H1 (cell line): ENCODE measurements at regions not wholly inside any gene's neighbourhood (a gene's known extent, or its start where the extent isn't known, plus 50 kb on each side); places are given as distances from the start of the nearest gene placed in this dataset.

Source experiments
- CTCF ChIA-PET: fragments of 300-600 bp; sonication (Branson Sonifier 250); formaldehyde crosslinking; loops from one replicate; lab custom pipeline; 2021; ENCODE audit not compliant: partially characterized antibody; lab: Charles Lee
- POLR2A ChIA-PET: fragments of 300-600 bp; sonication (Branson Sonifier 250); formaldehyde crosslinking; loops from one replicate; lab custom pipeline; 2021; ENCODE audit warnings: inconsistent platforms; ENCODE audit not compliant: partially characterized antibody; lab: Charles Lee
- DNase-seq, 2 experiments: peaks; one replicate each; pipeline versions ENCODE4 v3.0.0 to v3.0.0-alpha.2; 2010 to 2022; ENCODE audit warnings: low spot score in 2 of 2, low read depth in 1 of 2, mixed read lengths in 1 of 2
- FAIRE-seq: peaks from 2 replicates; lab custom pipeline; 2011; peaks lifted over from hg19 to GRCh38; lab: Jason Lieb, UNC
- H2AFZ ChIP-seq: 2 replicates; pipeline ENCODE4 v1.8.1; 2012; ENCODE audit warnings: low read length, inconsistent platforms
- H2AK5ac ChIP-seq: 2 replicates; pipeline ENCODE4 v1.6.1; 2013; ENCODE audit warnings: low read depth, low read length
- H2BK120ac ChIP-seq: replicated peaks from 2 replicates; pipeline ENCODE3; 2013; ENCODE audit warnings: low read depth, low read length, inconsistent platforms
- H2BK12ac ChIP-seq: 2 replicates; pipeline ENCODE4 v1.6.1; 2013; ENCODE audit warnings: low read depth, low read length
- H2BK15ac ChIP-seq: 2 replicates; pipeline ENCODE4 v1.6.1; 2013; ENCODE audit warnings: low read length
- H2BK20ac ChIP-seq: 2 replicates; pipeline ENCODE4 v1.6.1; 2013; ENCODE audit warnings: low read length
- H2BK5ac ChIP-seq: 2 replicates; pipeline ENCODE4 v1.6.1; 2013; ENCODE audit warnings: low read depth, low read length
- H3K14ac ChIP-seq: 2 replicates; pipeline ENCODE4 v1.6.1; 2013; ENCODE audit warnings: inconsistent platforms; ENCODE audit not compliant: insufficient read length
- H3K18ac ChIP-seq: 2 replicates; pipeline ENCODE4 v1.6.1; 2013; ENCODE audit warnings: low read length; ENCODE audit errors: extremely low read depth
- H3K23ac ChIP-seq: 2 replicates; pipeline ENCODE4 v1.6.1; 2013; ENCODE audit warnings: inconsistent platforms; ENCODE audit not compliant: insufficient read length
- H3K23me2 ChIP-seq: 2 replicates; pipeline ENCODE4 v1.6.1; 2013; ENCODE audit warnings: low read depth, low read length
- H3K27ac ChIP-seq: 2 replicates; pipeline ENCODE4 v1.6.1; 2011; ENCODE audit warnings: low read depth, low read length, inconsistent platforms
- H3K27me3 ChIP-seq, 4 experiments: replicated peaks in 1 of 4; 1 replicate in 1 of 4; 2 replicates in 3 of 4; pipeline versions ENCODE4 v1.6.1 to v1.8.1; 2011 to 2013; ENCODE audit warnings: low read length in 3 of 4, mild to moderate bottlenecking in 3 of 4, inconsistent platforms in 2 of 4, mixed read lengths in 2 of 4, moderate library complexity in 1 of 4; ENCODE audit not compliant: control insufficient read depth in 3 of 4, insufficient read depth in 3 of 4; ENCODE audit errors: extremely low read depth in 1 of 4
- H3K36me3 ChIP-seq, 4 experiments: 2 replicates each; pipeline versions ENCODE4 v1.6.1 to v1.8.1; 2011 to 2013; ENCODE audit warnings: mild to moderate bottlenecking in 4 of 4, low read length in 3 of 4, moderate library complexity in 2 of 4, control low read depth in 1 of 4, inconsistent platforms in 1 of 4; ENCODE audit not compliant: insufficient read depth in 4 of 4, control insufficient read depth in 2 of 4
- H3K4ac ChIP-seq: replicated peaks from 2 replicates; pipeline ENCODE3; 2013; ENCODE audit warnings: low read length, low read depth, mixed read lengths, inconsistent platforms; ENCODE audit not compliant: insufficient read length
- H3K4me1 ChIP-seq, 4 experiments: replicated peaks in 1 of 4; 1 replicate in 1 of 4; 2 replicates in 3 of 4; pipeline versions ENCODE4 v1.6.1 to v1.8.1; 2011 to 2013; ENCODE audit warnings: low read length in 3 of 4, inconsistent platforms in 2 of 4, mixed read lengths in 1 of 4; ENCODE audit not compliant: insufficient read depth in 4 of 4, control insufficient read depth in 3 of 4
- H3K4me2 ChIP-seq, 2 experiments: 2 replicates each; pipeline versions ENCODE4 v1.6.1 to v1.8.1; 2011 to 2013; ENCODE audit warnings: low read depth in 2 of 2, low read length in 2 of 2, control low read depth in 1 of 2, inconsistent platforms in 1 of 2, mild to moderate bottlenecking in 1 of 2; ENCODE audit not compliant: insufficient read depth in 1 of 2
- H3K4me3 ChIP-seq, 4 experiments: fragments of 200-600, 300-600 bp in 1 of 4; sonication (generic), shearing (Covaris generic), sonication (Bioruptor Twin) in 1 of 4; 2 replicates each; pipeline versions ENCODE4 v1.5.1 to v1.8.1; 2011 to 2016; ENCODE audit warnings: low read length in 4 of 4, low read depth in 3 of 4, control low read depth in 2 of 4, inconsistent platforms in 2 of 4, mild to moderate bottlenecking in 2 of 4, mixed read lengths in 1 of 4, moderate library complexity in 1 of 4; ENCODE audit not compliant: insufficient read depth in 2 of 4; ENCODE audit errors: extremely low read depth in 1 of 4
- H3K56ac ChIP-seq: replicated peaks from 2 replicates; pipeline ENCODE3; 2013; ENCODE audit warnings: low read depth, mild to moderate bottlenecking, mixed read lengths, low read length, inconsistent platforms; ENCODE audit not compliant: insufficient read length
- H3K79me1 ChIP-seq: 2 replicates; pipeline ENCODE4 v1.6.1; 2013; ENCODE audit warnings: low read depth, low read length, control low read depth
- H3K79me2 ChIP-seq, 2 experiments: 2 replicates each; pipeline versions ENCODE4 v1.6.1 to v1.8.1; 2012 to 2013; ENCODE audit warnings: low read length in 2 of 2, mild to moderate bottlenecking in 2 of 2, inconsistent platforms in 1 of 2; ENCODE audit not compliant: insufficient read depth in 2 of 2, control insufficient read depth in 1 of 2
- H3K9ac ChIP-seq, 4 experiments: replicated peaks in 1 of 4; 1 replicate in 1 of 4; 2 replicates in 3 of 4; pipeline versions ENCODE4 v1.6.1 to v1.8.1; 2011 to 2013; ENCODE audit warnings: low read depth in 3 of 4, low read length in 3 of 4, control low read depth in 2 of 4, mild to moderate bottlenecking in 2 of 4, moderate library complexity in 2 of 4, inconsistent platforms in 1 of 4; ENCODE audit errors: extremely low read depth in 1 of 4
- H3K9me3 ChIP-seq, 2 experiments: 2 replicates each; pipeline versions ENCODE4 v1.6.1 to v1.8.1; 2012 to 2013; ENCODE audit warnings: mild to moderate bottlenecking in 2 of 2, moderate library complexity in 2 of 2, control low read depth in 1 of 2, inconsistent platforms in 1 of 2, low read depth in 1 of 2, low read length in 1 of 2, mixed read lengths in 1 of 2; ENCODE audit not compliant: insufficient read depth in 2 of 2
- H4K20me1 ChIP-seq, 2 experiments: replicated peaks in 1 of 2; 2 replicates each; pipeline versions ENCODE3 to v1.8.1; 2011 to 2013; ENCODE audit warnings: inconsistent platforms in 2 of 2, low read length in 2 of 2, mild to moderate bottlenecking in 1 of 2; ENCODE audit not compliant: insufficient read depth in 2 of 2, control insufficient read depth in 1 of 2
- H4K5ac ChIP-seq: 2 replicates; pipeline ENCODE4 v1.6.1; 2013; ENCODE audit warnings: low read length, low read depth, mixed read lengths, inconsistent platforms; ENCODE audit not compliant: insufficient read length
- H4K8ac ChIP-seq: 2 replicates; pipeline ENCODE4 v1.8.0; 2013; ENCODE audit warnings: mild to moderate bottlenecking, moderate library complexity, low read length, inconsistent platforms; ENCODE audit not compliant: insufficient read depth; ENCODE audit errors: extremely low read depth
- H4K91ac ChIP-seq: replicated peaks from 2 replicates; pipeline ENCODE3; 2013; ENCODE audit warnings: low read length, mixed read lengths, inconsistent platforms; ENCODE audit not compliant: insufficient read length
- BACH1 ChIP-seq: IDR thresholded peaks from 2 replicates; pipeline ENCODE4 v1.6.1; 2012; ENCODE audit warnings: low read length, improper control_type of control experiment
- SUZ12 ChIP-seq: fragments of 200-600 bp; sonication (generic); IDR thresholded peaks from 2 replicates; pipeline ENCODE4 v1.6.1; 2012; ENCODE audit warnings: mild to moderate bottlenecking, inconsistent platforms, low read length, moderate library complexity, mixed read lengths
- WGBS, 2 experiments: shearing (Covaris generic) in 1 of 2; methylation state at CpG; one replicate each; pipeline versions ENCODE4 v1.1.6 to v1.1.7; 2013 to 2015; ENCODE audit warnings: low lambda C conversion rate in 2 of 2, mixed read lengths in 2 of 2, inconsistent platforms in 1 of 2, low coverage in 1 of 2, missing lambda C conversion rate in 1 of 2; ENCODE audit not compliant: insufficient replicate concordance in 2 of 2, insufficient coverage in 1 of 2, insufficient read length in 1 of 2; ENCODE audit errors: extremely low coverage in 1 of 2, missing lambda C conversion rate in 1 of 2; 5-methylcytosine and 5-hydroxymethylcytosine counted together

DNA sequence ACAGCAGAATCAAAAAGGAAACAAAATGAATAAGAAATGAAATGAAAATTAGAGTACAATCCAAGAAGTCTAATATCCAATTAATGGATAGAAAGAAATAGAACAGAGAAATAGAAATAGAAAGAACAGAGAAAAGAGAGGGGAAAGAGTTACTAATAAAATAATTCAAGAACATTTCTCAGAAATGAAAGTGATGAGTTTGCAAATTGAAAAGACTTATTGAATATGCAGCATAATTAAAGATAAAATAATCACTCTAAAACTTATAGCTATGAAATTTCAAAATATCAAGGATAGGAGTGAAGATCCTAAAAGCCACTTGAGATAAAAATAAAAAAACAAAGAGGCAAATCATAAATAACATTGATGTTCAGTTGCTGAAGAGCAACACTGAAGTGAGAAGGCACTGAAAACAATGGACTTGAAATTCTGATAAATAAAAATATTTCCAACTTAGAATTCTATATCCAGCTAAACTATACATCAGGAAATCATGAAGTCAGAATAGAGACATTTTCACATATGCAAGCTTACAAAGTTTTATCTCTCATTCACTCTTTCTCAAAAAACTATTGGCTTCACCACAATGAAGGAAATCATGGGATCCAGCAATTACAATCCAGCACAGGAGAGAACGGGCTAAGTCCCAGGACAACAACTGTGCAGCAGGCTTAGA lies 155.9 kb upstream of the SPATS2L start:
- Histone ChIP-seq H3K4ac (no peak overlapping the region), H3K79me2 (no peaks in the 10 kb centered on the region), H2BK20ac (no peak overlapping the region), H3K23me2 (no peaks in the 10 kb centered on the region), H3K4me2 (no peak overlapping the region), H4K91ac (no peak overlapping the region), H2BK15ac (no peak overlapping the region), H4K20me1 (no peaks in the 10 kb centered on the region), H2AFZ (no peak overlapping the region), H3K23ac (no peak overlapping the region), H3K18ac (no peak overlapping the region), H3K79me1 (no peaks in the 10 kb centered on the region), H3K4me3 (no peak overlapping the region), H2BK5ac (no peak overlapping the region), H3K9ac (no peak overlapping the region), H2BK120ac (no peak overlapping the region), H3K56ac (no peak overlapping the region), H3K9me3 (peaks cover 24 to 25% of the 10 kb centered on the region in 2 experiments), H4K5ac (no peak overlapping the region), H3K36me3 (peaks cover 0 to 3% (median 1%) of the 10 kb centered on the region in 4 experiments; a peak in 1 of 8 replicates), H3K14ac (no peak overlapping the region), H4K8ac (no peak overlapping the region), H3K27me3 (peaks cover 0 to 1% (median 0%) of the 10 kb centered on the region in 4 experiments; a peak in 1 of 7 replicates), H3K4me1 (no peaks in the 10 kb centered on the region), H2AK5ac (no peak overlapping the region), H3K27ac (no peak overlapping the region), H2BK12ac (no peak overlapping the region)
- FAIRE-seq (no peak), DNase-seq (no peak)
- WGBS, 2 experiments: 95% methylated on average over 1 of the region's 1 CpG; no CpG with 5 or more reads in 1 of the 2 experiments
- ChIA-PET CTCF (interaction anchor here (0.6 kb wide), 1 partner anchor 103 kb away, joined by 3 read pairs; no protein-coding TSS in a partner anchor), POLR2A (no interaction called here)
- TF ChIP-seq SUZ12 (no peak), BACH1 (no peak)
